ENCODE measurements at regions not wholly inside any gene's neighbourhood (a gene's known extent, or its start where the extent isn't known, plus 50 kb on each side); places are given as distances from the start of the nearest gene placed in this dataset.
"Not testable (repeated sequence)": the region's sequence is repeated elsewhere in the genome, so short reads cannot be mapped to it uniquely, and the experiment has no call there.

- H3K9me3 Mint-ChIP-seq (ENCODE audit: unreplicated experiment): no peaks in the 10 kb centered on the region
- H3K36me3 Mint-ChIP-seq (ENCODE audit: unreplicated experiment): no peaks in the 10 kb centered on the region
- no peak for DNase-seq
- H3K4me3 Mint-ChIP-seq (ENCODE audit: unreplicated experiment): no peak overlapping the region
- no peak for TF ChIP-seq CTCF (IDR thresholded peaks at IDR 0.05; ENCODE audit: partially characterized antibody, unreplicated experiment)
- no peaks in the 10 kb centered on the region for H3K4me1 Mint-ChIP-seq (ENCODE audit: low read depth, unreplicated experiment)
- H3K27ac Mint-ChIP-seq (ENCODE audit: unreplicated experiment): no peak overlapping the region
- H3K27me3 Mint-ChIP-seq (ENCODE audit: unreplicated experiment): no peaks in the 10 kb centered on the region
Observed at GRCh38 chr7:137122145-137122544, 221.4 kb downstream of the PTN start.

GRCh38 chr7:137120690-137121089 lies 222.8 kb downstream of the PTN start:
- TF ChIP-seq CTCF (IDR thresholded peaks at IDR 0.05; ENCODE audit: partially characterized antibody, unreplicated experiment): no peak
- H3K4me1 Mint-ChIP-seq (ENCODE audit: low read depth, unreplicated experiment): no peaks in the 10 kb centered on the region
- no peak for DNase-seq
- H3K27ac Mint-ChIP-seq (ENCODE audit: unreplicated experiment): no peak overlapping the region
- H3K4me3 Mint-ChIP-seq (ENCODE audit: unreplicated experiment): no peak overlapping the region
- no peaks in the 10 kb centered on the region for H3K36me3 Mint-ChIP-seq (ENCODE audit: unreplicated experiment)
- H3K27me3 Mint-ChIP-seq (ENCODE audit: unreplicated experiment): no peaks in the 10 kb centered on the region
- no peaks in the 10 kb centered on the region for H3K9me3 Mint-ChIP-seq (ENCODE audit: unreplicated experiment)

- no peaks in the 10 kb centered on the region for H3K27me3 Mint-ChIP-seq (ENCODE audit: unreplicated experiment)
- TF ChIP-seq CTCF (IDR thresholded peaks at IDR 0.05; ENCODE audit: partially characterized antibody, unreplicated experiment): no peak
- no peaks in the 10 kb centered on the region for H3K9me3 Mint-ChIP-seq (ENCODE audit: unreplicated experiment)
- no peak overlapping the region for H3K4me3 Mint-ChIP-seq (ENCODE audit: unreplicated experiment)
- H3K36me3 Mint-ChIP-seq (ENCODE audit: unreplicated experiment): no peaks in the 10 kb centered on the region
- H3K27ac Mint-ChIP-seq (ENCODE audit: unreplicated experiment): no peak overlapping the region
- DNase-seq: no peak
- no peaks in the 10 kb centered on the region for H3K4me1 Mint-ChIP-seq (ENCODE audit: low read depth, unreplicated experiment)
Observed at GRCh38 chr7:137110535-137110934, 233.0 kb downstream of the PTN start.

GRCh38 chr7:137110091-137110509 lies 233.4 kb downstream of the PTN start:
- no peak for TF ChIP-seq CTCF (IDR thresholded peaks at IDR 0.05; ENCODE audit: partially characterized antibody, unreplicated experiment)
- H3K4me1 Mint-ChIP-seq (ENCODE audit: low read depth, unreplicated experiment): no peaks in the 10 kb centered on the region
- H3K36me3 Mint-ChIP-seq (ENCODE audit: unreplicated experiment): no peaks in the 10 kb centered on the region
- DNase-seq: no peak
- H3K9me3 Mint-ChIP-seq (ENCODE audit: unreplicated experiment): no peaks in the 10 kb centered on the region
- H3K4me3 Mint-ChIP-seq (ENCODE audit: unreplicated experiment): no peak overlapping the region
- no peaks in the 10 kb centered on the region for H3K27me3 Mint-ChIP-seq (ENCODE audit: unreplicated experiment)
- no peak overlapping the region for H3K27ac Mint-ChIP-seq (ENCODE audit: unreplicated experiment)

- H3K27me3 Mint-ChIP-seq (ENCODE audit: unreplicated experiment); H3K9me3 Mint-ChIP-seq (ENCODE audit: unreplicated experiment); H3K4me3 Mint-ChIP-seq (ENCODE audit: unreplicated experiment); DNase-seq; H3K36me3 Mint-ChIP-seq (ENCODE audit: unreplicated experiment); H3K27ac Mint-ChIP-seq (ENCODE audit: unreplicated experiment); H3K4me1 Mint-ChIP-seq (ENCODE audit: low read depth, unreplicated experiment): not testable (repeated sequence)
Observed at GRCh38 chr7:137107802-137108201, 235.7 kb downstream of the PTN start.

- H3K4me3 Mint-ChIP-seq (ENCODE audit: unreplicated experiment); H3K27ac Mint-ChIP-seq (ENCODE audit: unreplicated experiment); H3K27me3 Mint-ChIP-seq (ENCODE audit: unreplicated experiment); H3K4me1 Mint-ChIP-seq (ENCODE audit: low read depth, unreplicated experiment); DNase-seq; H3K9me3 Mint-ChIP-seq (ENCODE audit: unreplicated experiment); H3K36me3 Mint-ChIP-seq (ENCODE audit: unreplicated experiment): not testable (repeated sequence)
Observed at GRCh38 chr7:137103526-137103925, 235.1 kb downstream of the CHRM2 start.

All from glutamatergic neuron (in vitro differentiated cells).